ENCODE measurements at regions not wholly inside any gene's neighbourhood (a gene's known extent, or its start where the extent isn't known, plus 50 kb on each side); places are given as distances from the start of the nearest gene placed in this dataset.

GRCh38 chr3:25150199-25150598 is 277.9 kb upstream of the RARB start:
- TF ChIP-seq BACH1 (IDR thresholded peaks at IDR 0.05; ENCODE audit: low read length): no peak
- no peak for TF ChIP-seq RFX5 (IDR thresholded peaks at IDR 0.05; ENCODE audit: borderline replicate concordance, low read depth, low read length)
- TF ChIP-seq CREB1 (IDR thresholded peaks at IDR 0.05): no peak
- no peak for TF ChIP-seq RAD21 (IDR thresholded peaks at IDR 0.05 in 1 of 2, conservative IDR thresholded peaks at IDR 0.05 in 1 of 2; ENCODE audit: low read depth in 2 of 2, low read length in 2 of 2)
- TF ChIP-seq, protein P1, sequence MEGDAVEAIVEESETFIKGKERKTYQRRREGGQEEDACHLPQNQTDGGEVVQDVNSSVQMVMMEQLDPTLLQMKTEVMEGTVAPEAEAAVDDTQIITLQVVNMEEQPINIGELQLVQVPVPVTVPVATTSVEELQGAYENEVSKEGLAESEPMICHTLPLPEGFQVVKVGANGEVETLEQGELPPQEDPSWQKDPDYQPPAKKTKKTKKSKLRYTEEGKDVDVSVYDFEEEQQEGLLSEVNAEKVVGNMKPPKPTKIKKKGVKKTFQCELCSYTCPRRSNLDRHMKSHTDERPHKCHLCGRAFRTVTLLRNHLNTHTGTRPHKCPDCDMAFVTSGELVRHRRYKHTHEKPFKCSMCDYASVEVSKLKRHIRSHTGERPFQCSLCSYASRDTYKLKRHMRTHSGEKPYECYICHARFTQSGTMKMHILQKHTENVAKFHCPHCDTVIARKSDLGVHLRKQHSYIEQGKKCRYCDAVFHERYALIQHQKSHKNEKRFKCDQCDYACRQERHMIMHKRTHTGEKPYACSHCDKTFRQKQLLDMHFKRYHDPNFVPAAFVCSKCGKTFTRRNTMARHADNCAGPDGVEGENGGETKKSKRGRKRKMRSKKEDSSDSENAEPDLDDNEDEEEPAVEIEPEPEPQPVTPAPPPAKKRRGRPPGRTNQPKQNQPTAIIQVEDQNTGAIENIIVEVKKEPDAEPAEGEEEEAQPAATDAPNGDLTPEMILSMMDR (IDR thresholded peaks at IDR 0.05; ENCODE audit: control extremely low read depth in 1 of 3, insufficient read depth in 1 of 3, low read depth in 1 of 3, low read length in 3 of 3): no peak
- TF ChIP-seq BRCA1 (IDR thresholded peaks at IDR 0.05; ENCODE audit: low read depth, low read length): no peak
- TF ChIP-seq RNF2 (IDR thresholded peaks at IDR 0.05; ENCODE audit: borderline replicate concordance, low read depth, low read length, missing control alignments, poor library complexity, severe bottlenecking): no peak
- TF ChIP-seq POLR2A (IDR thresholded peaks at IDR 0.05; ENCODE audit: control extremely low read depth in 1 of 2, low read depth in 2 of 2, low read length in 2 of 2): no peak
- TF ChIP-seq SUZ12 (IDR thresholded peaks at IDR 0.05; ENCODE audit: low read length): no peak
- TF ChIP-seq POLR2AphosphoS5 (IDR thresholded peaks at IDR 0.05; ENCODE audit: low read depth, low read length): no peak

All from H1 (cell line).